Calu3 (cell line): ENCODE measurements at regions not wholly inside any gene's neighbourhood (a gene's known extent, or its start where the extent isn't known, plus 50 kb on each side); places are given as distances from the start of the nearest gene placed in this dataset.
"Not testable (repeated sequence)": the region's sequence is repeated elsewhere in the genome, so short reads cannot be mapped to it uniquely, and the experiment has no call there.

Source experiments
- BruUV-seq: library from RNA; stranded (reverse); fragments of 400-500 nt; replicated peaks from 2 replicates; lab custom pipeline; 2021; lab: Mats Ljungman, UMichigan
- CTCF ChIA-PET: fragments of 300-600 bp; sonication (Branson Sonifier 250); formaldehyde crosslinking; loops from one replicate; lab custom pipeline; 2022; ENCODE audit warnings: antibody characterized with exemption; lab: Charles Lee
- DNase-seq: peaks from one replicate; pipeline ENCODE4 v3.0.0; 2022
- H3K27ac Mint-ChIP-seq: one replicate; pipeline ENCODE4 v1.8.0; 2022; ENCODE audit warnings: mixed read lengths; ENCODE audit not compliant: unreplicated experiment
- H3K27me3 Mint-ChIP-seq: one replicate; pipeline ENCODE4 v1.8.0; 2022; ENCODE audit warnings: mixed read lengths; ENCODE audit not compliant: unreplicated experiment
- H3K36me3 Mint-ChIP-seq: one replicate; pipeline ENCODE4 v1.8.0; 2022; ENCODE audit warnings: mild to moderate bottlenecking, moderate library complexity, mixed read lengths; ENCODE audit not compliant: insufficient read depth, unreplicated experiment
- H3K4me1 Mint-ChIP-seq: one replicate; pipeline ENCODE4 v1.8.0; 2022; ENCODE audit warnings: mild to moderate bottlenecking, low read depth, mixed read lengths; ENCODE audit not compliant: unreplicated experiment
- H3K4me3 Mint-ChIP-seq: one replicate; pipeline ENCODE4 v1.8.0; 2022; ENCODE audit warnings: mild to moderate bottlenecking, low read depth, moderate library complexity, mixed read lengths; ENCODE audit not compliant: unreplicated experiment
- H3K9me3 Mint-ChIP-seq: one replicate; pipeline ENCODE4 v1.8.0; 2022; ENCODE audit warnings: low read depth, mixed read lengths; ENCODE audit not compliant: unreplicated experiment
- intact Hi-C: fragments of 100-400 bp; cut with micrococcal nuclease; formaldehyde crosslinking; loops from one replicate; pipeline ENCODE4 v1.10.0; 2022; ENCODE audit not compliant: unreplicated experiment
- TF ChIP-seq, protein P1 (sequence below): fragments of 200-600 bp; IDR thresholded peaks from one replicate; pipeline ENCODE4 v1.8.0; 2022; ENCODE audit warnings: antibody characterized with exemption; ENCODE audit not compliant: unreplicated experiment

DNA sequence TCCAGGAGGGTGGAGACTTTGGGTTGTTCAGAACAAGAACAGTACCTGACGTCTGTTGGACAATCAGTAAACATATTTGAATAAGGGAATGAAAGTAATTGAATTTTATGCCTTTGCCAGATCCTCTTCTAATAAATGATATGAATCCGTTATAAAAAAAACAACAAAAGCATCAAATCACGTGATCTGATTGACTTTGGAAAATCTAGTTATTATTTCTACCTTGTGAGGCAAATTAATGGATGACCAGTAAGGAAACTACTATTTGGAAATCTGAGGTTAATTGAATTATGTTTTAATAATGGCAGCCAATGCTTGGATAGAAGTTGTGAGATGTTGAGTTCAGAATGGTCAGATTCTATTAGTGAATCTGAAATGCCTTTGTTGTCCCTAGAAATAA lies 399.5 kb downstream of the TFAP2B start:
- Mint-ChIP-seq H3K27ac (no peak overlapping the region), H3K4me1 (no peaks in the 10 kb centered on the region), H3K36me3 (no peaks in the 10 kb centered on the region), H3K27me3 (no peaks in the 10 kb centered on the region), H3K4me3 (no peak overlapping the region), H3K9me3 (no peaks in the 10 kb centered on the region)
- CTCF ChIA-PET: no interaction called here
- DNase-seq: no peak
- BruUV-seq: no TSS peak
- intact Hi-C loops: no loop called here
- TF ChIP-seq, protein P1, sequence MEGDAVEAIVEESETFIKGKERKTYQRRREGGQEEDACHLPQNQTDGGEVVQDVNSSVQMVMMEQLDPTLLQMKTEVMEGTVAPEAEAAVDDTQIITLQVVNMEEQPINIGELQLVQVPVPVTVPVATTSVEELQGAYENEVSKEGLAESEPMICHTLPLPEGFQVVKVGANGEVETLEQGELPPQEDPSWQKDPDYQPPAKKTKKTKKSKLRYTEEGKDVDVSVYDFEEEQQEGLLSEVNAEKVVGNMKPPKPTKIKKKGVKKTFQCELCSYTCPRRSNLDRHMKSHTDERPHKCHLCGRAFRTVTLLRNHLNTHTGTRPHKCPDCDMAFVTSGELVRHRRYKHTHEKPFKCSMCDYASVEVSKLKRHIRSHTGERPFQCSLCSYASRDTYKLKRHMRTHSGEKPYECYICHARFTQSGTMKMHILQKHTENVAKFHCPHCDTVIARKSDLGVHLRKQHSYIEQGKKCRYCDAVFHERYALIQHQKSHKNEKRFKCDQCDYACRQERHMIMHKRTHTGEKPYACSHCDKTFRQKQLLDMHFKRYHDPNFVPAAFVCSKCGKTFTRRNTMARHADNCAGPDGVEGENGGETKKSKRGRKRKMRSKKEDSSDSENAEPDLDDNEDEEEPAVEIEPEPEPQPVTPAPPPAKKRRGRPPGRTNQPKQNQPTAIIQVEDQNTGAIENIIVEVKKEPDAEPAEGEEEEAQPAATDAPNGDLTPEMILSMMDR: no peak

DNA sequence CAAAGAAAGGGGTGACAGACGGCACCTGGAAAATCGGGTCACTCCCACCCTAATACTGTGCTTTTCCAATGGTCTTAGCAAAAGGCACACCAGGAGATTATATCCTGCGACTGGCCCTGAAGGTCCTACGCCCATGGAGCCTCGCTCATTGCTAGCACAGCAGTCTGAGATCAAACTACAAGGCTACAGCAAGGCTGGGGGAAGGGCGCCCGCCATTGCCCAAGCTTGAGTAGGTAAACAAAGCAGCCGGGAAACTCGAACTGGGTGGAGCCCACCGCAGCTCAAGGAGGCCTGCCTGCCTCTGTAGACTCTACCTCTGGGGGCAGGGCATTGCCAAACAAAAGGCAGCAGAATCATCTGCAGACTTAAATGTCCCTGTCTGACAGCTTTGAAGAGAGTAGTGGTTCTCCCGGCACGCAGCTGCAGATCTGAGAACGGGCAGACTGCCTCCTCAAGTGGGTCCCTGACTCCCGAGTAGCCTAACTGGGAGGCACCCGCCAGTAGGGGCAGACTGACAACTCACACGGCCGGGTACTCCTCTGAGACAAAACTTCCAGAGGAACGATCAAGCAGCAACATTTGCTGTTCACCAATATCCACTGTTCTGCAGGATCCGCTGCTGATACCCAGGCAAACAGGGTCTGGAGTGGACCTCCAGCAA lies 406.0 kb downstream of the TFAP2B start:
- BruUV-seq, H3K27ac Mint-ChIP-seq, CTCF ChIA-PET, H3K27me3 Mint-ChIP-seq, H3K9me3 Mint-ChIP-seq, DNase-seq, intact Hi-C loops, H3K36me3 Mint-ChIP-seq, H3K4me3 Mint-ChIP-seq, H3K4me1 Mint-ChIP-seq: not testable (repeated sequence)

GRCh38 chr6:51241376-51241775 lies 422.7 kb downstream of the TFAP2B start:
- TF ChIP-seq, protein P1: no peak
- Mint-ChIP-seq H3K36me3 (no peaks in the 10 kb centered on the region), H3K27me3 (no peaks in the 10 kb centered on the region), H3K27ac (no peak overlapping the region), H3K4me1 (no peaks in the 10 kb centered on the region), H3K9me3 (no peaks in the 10 kb centered on the region), H3K4me3 (no peak overlapping the region)
- DNase-seq: no peak
- intact Hi-C loops: no loop called here
- BruUV-seq: no TSS peak
- CTCF ChIA-PET: no interaction called here

GRCh38 chr6:51249798-51250197 lies 431.1 kb downstream of the TFAP2B start:
- no peak for DNase-seq
- H3K9me3 Mint-ChIP-seq: no peaks in the 10 kb centered on the region
- H3K4me3 Mint-ChIP-seq: no peak overlapping the region
- no peaks in the 10 kb centered on the region for H3K36me3 Mint-ChIP-seq
- no peaks in the 10 kb centered on the region for H3K4me1 Mint-ChIP-seq
- intact Hi-C loops: no loop called here
- H3K27me3 Mint-ChIP-seq: no peaks in the 10 kb centered on the region
- TF ChIP-seq, protein P1: no peak
- BruUV-seq: no TSS peak
- CTCF ChIA-PET: no interaction called here
- no peak overlapping the region for H3K27ac Mint-ChIP-seq

DNA sequence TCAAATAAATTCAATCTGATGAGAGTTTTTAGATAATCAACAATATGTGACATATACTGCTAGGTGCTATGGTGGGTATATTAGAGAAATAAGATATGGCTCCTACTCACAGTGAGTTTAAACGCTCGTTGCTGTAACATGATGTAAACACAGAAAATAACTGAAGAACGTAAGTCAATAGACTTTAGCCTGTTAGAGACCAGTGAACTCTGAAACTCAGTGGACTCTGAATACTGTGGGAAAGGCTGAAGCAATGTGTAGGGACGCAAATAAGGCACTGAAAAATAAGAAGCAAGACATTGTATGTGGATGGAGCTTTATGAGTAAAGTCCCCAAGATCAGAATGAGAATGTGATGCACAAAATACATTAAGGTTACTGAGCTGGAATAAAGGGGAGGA lies 431.6 kb downstream of the TFAP2B start:
- CTCF ChIA-PET: no interaction called here
- TF ChIP-seq, protein P1: no peak
- no peak overlapping the region for H3K4me3 Mint-ChIP-seq
- H3K9me3 Mint-ChIP-seq: no peaks in the 10 kb centered on the region
- no peaks in the 10 kb centered on the region for H3K36me3 Mint-ChIP-seq
- no peaks in the 10 kb centered on the region for H3K4me1 Mint-ChIP-seq
- H3K27me3 Mint-ChIP-seq: no peaks in the 10 kb centered on the region
- no peak overlapping the region for H3K27ac Mint-ChIP-seq
- intact Hi-C loops: no loop called here
- BruUV-seq: no TSS peak
- DNase-seq: no peak
